ENCODE measurements at regions not wholly inside any gene's neighbourhood (a gene's known extent, or its start where the extent isn't known, plus 50 kb on each side); places are given as distances from the start of the nearest gene placed in this dataset.
"Not testable (repeated sequence)": the region's sequence is repeated elsewhere in the genome, so short reads cannot be mapped to it uniquely, and the experiment has no call there.

GRCh38 chr5:57893926-57894325 is 411.3 kb upstream of the ACTBL2 start:
- DNase-seq (ENCODE audit: low read depth in 2 of 2), result no peak

- DNase-seq (ENCODE audit: low read depth in 2 of 2), result no peak
Measured at GRCh38 chr5:57891443-57891842, 408.8 kb upstream of the ACTBL2 start.

- peak; percentile 43 to 51 for DNase-seq (ENCODE audit: low read depth in 2 of 2)
Measured at GRCh38 chr5:57889558-57889957, 406.9 kb upstream of the ACTBL2 start.

GRCh38 chr5:57887851-57888621 is 405.4 kb upstream of the ACTBL2 start:
- DNase-seq (ENCODE audit: low read depth in 2 of 2), result no peak

GRCh38 chr5:57884346-57885102 is 401.9 kb upstream of the ACTBL2 start:
- no peak for DNase-seq (ENCODE audit: low read depth in 2 of 2)

- no peak for DNase-seq (ENCODE audit: low read depth in 2 of 2)
Measured at GRCh38 chr5:57880216-57880615, 397.6 kb upstream of the ACTBL2 start.

GRCh38 chr5:57878301-57878722 is 395.7 kb upstream of the ACTBL2 start:
- DNase-seq (ENCODE audit: low read depth in 2 of 2), result no peak

- no peak for DNase-seq (ENCODE audit: low read depth in 2 of 2)
Measured at GRCh38 chr5:57871496-57871895, 388.9 kb upstream of the ACTBL2 start.

- not testable (repeated sequence) for DNase-seq (ENCODE audit: low read depth in 2 of 2)
Measured at GRCh38 chr5:57870267-57870666, 387.7 kb upstream of the ACTBL2 start.

GRCh38 chr5:57863661-57864060 is 381.1 kb upstream of the ACTBL2 start:
- no peak for DNase-seq (ENCODE audit: low read depth in 2 of 2)

GRCh38 chr5:57862942-57863341 is 380.3 kb upstream of the ACTBL2 start:
- peak in 1 of 2 experiments; percentile 33 for DNase-seq (ENCODE audit: low read depth in 2 of 2)

GRCh38 chr5:57862471-57862911 is 379.9 kb upstream of the ACTBL2 start:
- peak in 1 of 2 experiments; percentile 50 for DNase-seq (ENCODE audit: low read depth in 2 of 2)

GRCh38 chr5:57859626-57860025 is 377.0 kb upstream of the ACTBL2 start:
- DNase-seq (ENCODE audit: low read depth in 2 of 2), result no peak

GRCh38 chr5:57858905-57859304 is 376.3 kb upstream of the ACTBL2 start:
- no peak for DNase-seq (ENCODE audit: low read depth in 2 of 2)

- no peak for DNase-seq (ENCODE audit: low read depth in 2 of 2)
Measured at GRCh38 chr5:57857696-57858095, 375.1 kb upstream of the ACTBL2 start.

GRCh38 chr5:57855831-57856230 is 373.2 kb upstream of the ACTBL2 start:
- no peak for DNase-seq (ENCODE audit: low read depth in 2 of 2)

- no peak for DNase-seq (ENCODE audit: low read depth in 2 of 2)
Measured at GRCh38 chr5:57853929-57854697, 371.5 kb upstream of the ACTBL2 start.

- DNase-seq (ENCODE audit: low read depth in 2 of 2), result no peak
Measured at GRCh38 chr5:57850109-57850508, 367.5 kb upstream of the ACTBL2 start.

- no peak for DNase-seq (ENCODE audit: low read depth in 2 of 2)
Measured at GRCh38 chr5:57845025-57845424, 362.4 kb upstream of the ACTBL2 start.

GRCh38 chr5:57844410-57844809 is 361.8 kb upstream of the ACTBL2 start:
- DNase-seq (ENCODE audit: low read depth in 2 of 2), result no peak

GRCh38 chr5:57843059-57843367 is 360.4 kb upstream of the ACTBL2 start:
- DNase-seq (ENCODE audit: low read depth in 2 of 2), result no peak

GRCh38 chr5:57842364-57843058 is 359.9 kb upstream of the ACTBL2 start:
- no peak for DNase-seq (ENCODE audit: low read depth in 2 of 2)
